A549 (cell line): ENCODE measurements at regions not wholly inside any gene's neighbourhood (a gene's known extent, or its start where the extent isn't known, plus 50 kb on each side); places are given as distances from the start of the nearest gene placed in this dataset.

Source experiments
- ATAC-seq, 2 experiments: fragments of 200-7000 bp in 1 of 2; fragments of >200 bp in 1 of 2; cut with Nextera tagmentation in 1 of 2; cut with Tn5 transposase in 1 of 2; 3 replicates each; pipeline versions ENCODE4 v1.8.0 to v1.9.1; 2018 to 2020; ENCODE audit warnings: mild to moderate bottlenecking in 1 of 2, moderate library complexity in 1 of 2
- CTCF ChIA-PET: fragments of 300-600 bp; sonication (Branson Sonifier 250); formaldehyde crosslinking; extraction: SDS; loops from one replicate; lab custom pipeline; 2021; ENCODE audit warnings: antibody characterized with exemption, inconsistent platforms; lab: Yijun Ruan, JAX
- POLR2A ChIA-PET: fragments of 350-600 bp; formaldehyde crosslinking; extraction: SDS; loops from one replicate; lab custom pipeline; 2021; ENCODE audit warnings: antibody characterized with exemption, inconsistent platforms; lab: Yijun Ruan, JAX
- DNase-seq, 2 experiments: peaks; one replicate each; pipeline versions ENCODE4 v3.0.0 to v3.0.0-alpha.2; 2011 to 2016; ENCODE audit warnings: low read depth in 1 of 2, low spot score in 1 of 2
- FAIRE-seq: peaks from 2 replicates; lab custom pipeline; 2011; peaks lifted over from hg19 to GRCh38; lab: Jason Lieb, UNC
- H3K27ac ChIP-seq, 2 experiments: fragments of >200 bp; sonication (Bioruptor Twin); formaldehyde crosslinking; 3 replicates each; pipeline ENCODE4 v1.5.1; 2016 to 2017
- H3K4me1 ChIP-seq: fragments of >200 bp; sonication (Bioruptor Twin); formaldehyde crosslinking; 3 replicates; pipeline ENCODE4 v1.6.1; 2016
- H3K4me2 ChIP-seq: fragments of >200 bp; sonication (Bioruptor Twin); formaldehyde crosslinking; 3 replicates; pipeline ENCODE4 v1.6.1; 2016
- H3K4me3 ChIP-seq: fragments of >200 bp; sonication (Bioruptor Twin); formaldehyde crosslinking; 3 replicates; pipeline ENCODE4 v1.5.1; 2016
- H3K9me3 ChIP-seq: fragments of >200 bp; sonication (Bioruptor Twin); formaldehyde crosslinking; 3 replicates; pipeline ENCODE4 v1.6.1; 2016
- BHLHE40 ChIP-seq: IDR thresholded peaks from 2 replicates; pipeline ENCODE4 v1.6.1; 2012; ENCODE audit warnings: low read depth, low read length, inconsistent platforms
- CBX8 ChIP-seq: fragments of 200-600 bp; sonication (generic); IDR thresholded peaks from 2 replicates; pipeline ENCODE4 v1.6.1; 2016
- CEBPB ChIP-seq, 2 experiments: fragments of >200 bp in 1 of 2; sonication (Bioruptor Twin) in 1 of 2; formaldehyde crosslinking in 1 of 2; IDR thresholded peaks; 2 replicates each; pipeline ENCODE4 v1.6.1; 2012 to 2016
- EHF ChIP-seq: fragments of 250-450 bp; sonication (Bioruptor Pico); IDR thresholded peaks from 2 replicates; pipeline ENCODE4 v1.5.0; 2020; ENCODE audit warnings: mild to moderate bottlenecking
- EP300 ChIP-seq, 2 experiments: fragments of >200 bp; sonication (Bioruptor Twin); formaldehyde crosslinking; IDR thresholded peaks; 2 replicates in 1 of 2; 3 replicates in 1 of 2; pipeline ENCODE4 v1.6.1; 2016 to 2017
- ESRRA ChIP-seq: fragments of 150-350 bp; IDR thresholded peaks from 2 replicates; pipeline ENCODE4 v1.6.1; 2014; ENCODE audit warnings: mild to moderate bottlenecking, low read length, borderline replicate concordance
- FOSB ChIP-seq: fragments of 250-450 bp; sonication (Bioruptor Pico); IDR thresholded peaks from 2 replicates; pipeline ENCODE4 v1.5.0; 2020; ENCODE audit warnings: mild to moderate bottlenecking, moderate library complexity
- FOSL2 ChIP-seq, 2 experiments: fragments of 450-650 bp in 1 of 2; fragments of >200 bp in 1 of 2; sonication (Bioruptor Twin) in 1 of 2; formaldehyde crosslinking; IDR thresholded peaks; 2 replicates each; pipeline versions ENCODE4 v1.5.0 to v1.6.1; 2016 to 2020; ENCODE audit warnings: mild to moderate bottlenecking in 1 of 2, moderate library complexity in 1 of 2
- HMGXB4 ChIP-seq: fragments of 250-450 bp; sonication (Bioruptor Pico); IDR thresholded peaks from 2 replicates; pipeline ENCODE4 v1.5.0; 2021; ENCODE audit warnings: mild to moderate bottlenecking, moderate library complexity, borderline replicate concordance
- HOXB13 ChIP-seq: fragments of 250-450 bp; sonication (Bioruptor Pico); IDR thresholded peaks from 2 replicates; pipeline ENCODE4 v1.5.0; 2020; ENCODE audit warnings: low read depth, mild to moderate bottlenecking, moderate library complexity
- KDM5A ChIP-seq: fragments of 200-600 bp; sonication (generic); IDR thresholded peaks from 2 replicates; pipeline ENCODE4 v1.6.1; 2016; ENCODE audit warnings: antibody characterized with exemption, mild to moderate bottlenecking
- MAZ ChIP-seq: fragments of 150-350 bp; IDR thresholded peaks from 2 replicates; pipeline ENCODE4 v1.6.1; 2014; ENCODE audit warnings: antibody characterized with exemption, low read depth, low read length, borderline replicate concordance
- NPAS2 ChIP-seq: fragments of 250-450 bp; sonication (Bioruptor Pico); IDR thresholded peaks from 2 replicates; pipeline ENCODE4 v1.8.0; 2022; ENCODE audit warnings: mild to moderate bottlenecking, moderate library complexity, borderline replicate concordance
- NR3C1 ChIP-seq: fragments of >200 bp; sonication (Bioruptor Twin); formaldehyde crosslinking; IDR thresholded peaks from 3 replicates; pipeline ENCODE4 v1.6.1; 2017
- PHF8 ChIP-seq: fragments of 200-600 bp; sonication (generic); IDR thresholded peaks from 2 replicates; pipeline ENCODE4 v1.6.1; 2016; ENCODE audit warnings: low read depth, mild to moderate bottlenecking, antibody characterized with exemption, moderate library complexity, borderline replicate concordance
- RARB ChIP-seq: fragments of 250-450 bp; sonication (Bioruptor Pico); IDR thresholded peaks from 2 replicates; pipeline ENCODE4 v1.8.0; 2021; ENCODE audit warnings: mild to moderate bottlenecking, moderate library complexity
- RFX5 ChIP-seq: fragments of 450-650 bp; IDR thresholded peaks from 2 replicates; pipeline ENCODE4 v1.7.1; 2014; ENCODE audit warnings: antibody characterized with exemption, mild to moderate bottlenecking, moderate library complexity
- RNF2 ChIP-seq: fragments of 200-600 bp; sonication (generic); IDR thresholded peaks from 2 replicates; pipeline ENCODE4 v1.6.1; 2016; ENCODE audit warnings: low read depth, mild to moderate bottlenecking, antibody characterized with exemption, moderate library complexity, borderline replicate concordance
- SREBF2 ChIP-seq: fragments of 450-650 bp; IDR thresholded peaks from 2 replicates; pipeline ENCODE4 v1.6.1; 2014; ENCODE audit warnings: mild to moderate bottlenecking, moderate library complexity
- TFCP2L1 ChIP-seq: fragments of 250-450 bp; sonication (Bioruptor Pico); IDR thresholded peaks from 2 replicates; pipeline ENCODE4 v1.5.0; 2021; ENCODE audit warnings: mild to moderate bottlenecking
- ZFP36 ChIP-seq: fragments of 450-650 bp; IDR thresholded peaks from 2 replicates; pipeline ENCODE4 v1.6.1; 2014; ENCODE audit warnings: borderline replicate concordance; ENCODE audit not compliant: partially characterized antibody
- WGBS: methylation state at CpG from one replicate; pipeline ENCODE4 v1.1.6; 2017; ENCODE audit errors: missing lambda C conversion rate; 5-methylcytosine and 5-hydroxymethylcytosine counted together
- TF ChIP-seq, protein P1 (sequence below): fragments of 200-600 bp; sonication (generic); IDR thresholded peaks from 2 replicates; pipeline ENCODE4 v1.6.1; 2016; ENCODE audit warnings: antibody characterized with exemption, mild to moderate bottlenecking, moderate library complexity

- TF ChIP-seq, protein P1, sequence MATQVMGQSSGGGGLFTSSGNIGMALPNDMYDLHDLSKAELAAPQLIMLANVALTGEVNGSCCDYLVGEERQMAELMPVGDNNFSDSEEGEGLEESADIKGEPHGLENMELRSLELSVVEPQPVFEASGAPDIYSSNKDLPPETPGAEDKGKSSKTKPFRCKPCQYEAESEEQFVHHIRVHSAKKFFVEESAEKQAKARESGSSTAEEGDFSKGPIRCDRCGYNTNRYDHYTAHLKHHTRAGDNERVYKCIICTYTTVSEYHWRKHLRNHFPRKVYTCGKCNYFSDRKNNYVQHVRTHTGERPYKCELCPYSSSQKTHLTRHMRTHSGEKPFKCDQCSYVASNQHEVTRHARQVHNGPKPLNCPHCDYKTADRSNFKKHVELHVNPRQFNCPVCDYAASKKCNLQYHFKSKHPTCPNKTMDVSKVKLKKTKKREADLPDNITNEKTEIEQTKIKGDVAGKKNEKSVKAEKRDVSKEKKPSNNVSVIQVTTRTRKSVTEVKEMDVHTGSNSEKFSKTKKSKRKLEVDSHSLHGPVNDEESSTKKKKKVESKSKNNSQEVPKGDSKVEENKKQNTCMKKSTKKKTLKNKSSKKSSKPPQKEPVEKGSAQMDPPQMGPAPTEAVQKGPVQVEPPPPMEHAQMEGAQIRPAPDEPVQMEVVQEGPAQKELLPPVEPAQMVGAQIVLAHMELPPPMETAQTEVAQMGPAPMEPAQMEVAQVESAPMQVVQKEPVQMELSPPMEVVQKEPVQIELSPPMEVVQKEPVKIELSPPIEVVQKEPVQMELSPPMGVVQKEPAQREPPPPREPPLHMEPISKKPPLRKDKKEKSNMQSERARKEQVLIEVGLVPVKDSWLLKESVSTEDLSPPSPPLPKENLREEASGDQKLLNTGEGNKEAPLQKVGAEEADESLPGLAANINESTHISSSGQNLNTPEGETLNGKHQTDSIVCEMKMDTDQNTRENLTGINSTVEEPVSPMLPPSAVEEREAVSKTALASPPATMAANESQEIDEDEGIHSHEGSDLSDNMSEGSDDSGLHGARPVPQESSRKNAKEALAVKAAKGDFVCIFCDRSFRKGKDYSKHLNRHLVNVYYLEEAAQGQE = no peak
- no peak for TF ChIP-seq KDM5A
- TF ChIP-seq, all 56 proteins: peak for 0
Measured at GRCh38 chr22:49574881-49575702, 252.6 kb downstream of the BRD1 start (continued).

DNA sequence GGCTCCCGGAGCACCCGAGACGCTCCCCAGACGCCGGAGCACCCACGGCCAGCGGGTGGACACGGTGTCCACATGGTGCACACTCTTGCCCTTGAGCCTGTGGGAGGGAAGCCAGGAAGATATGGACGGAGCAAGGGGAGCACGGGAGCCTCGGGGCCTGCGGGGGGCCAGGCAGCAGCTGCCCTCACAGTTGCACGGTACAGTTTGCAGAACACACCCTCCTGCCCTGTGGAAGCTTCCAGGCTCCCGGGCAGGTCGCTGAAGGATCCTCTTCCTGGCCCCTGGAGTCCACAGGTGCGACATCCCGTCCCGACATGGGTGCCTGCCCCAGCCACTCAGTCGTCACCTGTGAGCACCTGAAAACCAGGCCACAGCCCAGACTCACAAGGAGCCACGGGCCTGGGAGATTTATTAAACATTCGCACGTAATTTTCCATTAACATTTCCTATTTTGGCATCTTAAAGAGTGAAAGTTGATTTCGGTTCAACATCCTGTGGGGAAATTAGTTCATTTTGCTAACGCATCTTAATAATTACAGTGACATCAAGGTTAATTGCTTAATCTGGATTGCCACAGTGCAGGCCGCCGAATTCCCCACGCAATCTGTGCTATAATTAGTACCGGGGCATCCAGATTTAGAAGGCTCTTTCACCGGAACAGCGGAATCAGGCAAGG is 253.3 kb downstream of the BRD1 start:
- no peaks in the 10 kb centered on the region for H3K4me1 ChIP-seq
- TF ChIP-seq NR3C1 (no peak), CEBPB (IDR thresholded peaks at IDR 0.05) (no peak), BHLHE40 (no peak), EHF (CRISPR knock-in tag) (no peak), RARB (CRISPR knock-in tag) (no peak), RFX5 (no peak), CBX8 (no peak), HMGXB4 (CRISPR knock-in tag) (no peak), HOXB13 (CRISPR knock-in tag) (no peak), MAZ (no peak), SREBF2 (no peak), FOSB (CRISPR knock-in tag) (no peak), TFCP2L1 (CRISPR knock-in tag) (no peak), PHF8 (no peak), RNF2 (no peak), ESRRA (no peak)
- H3K4me3 ChIP-seq = no peak overlapping the region
- ChIA-PET CTCF (no interaction called here), POLR2A (no interaction called here)
- DNase-seq (no peak), FAIRE-seq (no peak), ATAC-seq (no peak)
- no peaks in the 10 kb centered on the region for H3K9me3 ChIP-seq
- 59% methylated on average over 21 of the region's 30 CpGs for WGBS
- H3K27ac ChIP-seq = no peak overlapping the region
- H3K4me2 ChIP-seq = no peak overlapping the region

DNA sequence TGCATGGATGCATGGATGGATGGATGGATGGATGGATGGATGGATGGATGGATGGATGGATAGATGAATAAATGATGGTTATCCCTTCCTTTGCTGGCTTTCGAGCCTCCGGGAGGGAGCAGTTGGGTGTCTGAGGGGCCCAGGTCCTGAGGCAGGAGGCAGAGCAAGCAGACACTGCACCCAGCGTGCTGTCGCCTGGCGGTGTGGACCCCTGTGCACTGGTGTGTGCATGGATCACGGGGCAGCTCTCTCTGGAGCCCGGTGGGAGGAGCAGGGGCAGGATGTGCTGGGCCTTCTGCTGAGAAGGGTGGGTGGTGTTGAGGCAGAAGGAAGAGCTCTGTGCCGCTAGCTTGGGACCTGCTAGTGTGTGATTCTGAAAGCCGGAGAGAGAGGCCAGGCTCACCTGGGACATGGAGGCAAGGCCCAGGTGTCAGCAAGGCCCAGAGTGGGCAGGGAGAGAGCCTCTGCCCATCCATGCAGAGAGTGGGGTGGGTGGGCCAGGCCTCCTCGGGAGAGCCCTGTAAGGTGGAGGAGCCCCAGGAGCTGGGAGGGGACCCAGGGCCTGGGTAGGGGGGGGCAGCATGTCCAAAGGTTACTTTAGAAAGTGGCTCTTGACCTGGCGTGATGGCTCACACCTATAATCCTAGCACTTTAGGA is 254.4 kb downstream of the BRD1 start:
- POLR2A ChIA-PET = no interaction called here
- Histone ChIP-seq H3K4me1 (no peaks in the 10 kb centered on the region), H3K9me3 (no peaks in the 10 kb centered on the region), H3K4me2 (no peak overlapping the region), H3K27ac (no peak overlapping the region), H3K4me3 (no peak overlapping the region)
- CTCF ChIA-PET = no interaction called here
- 28% methylated on average over 4 of the region's 11 CpGs for WGBS
- FAIRE-seq (no peak), ATAC-seq (no peak), DNase-seq (no peak)
- TF ChIP-seq RARB (CRISPR knock-in tag) = no peak
- TF ChIP-seq NR3C1 = no peak
- TF ChIP-seq EP300 (IDR thresholded peaks at IDR 0.05) = no peak
- TF ChIP-seq MAZ = no peak
- no peak for TF ChIP-seq HOXB13 (CRISPR knock-in tag)
- TF ChIP-seq, protein P1 = no peak
- no peak for TF ChIP-seq FOSB (CRISPR knock-in tag)
- TF ChIP-seq NPAS2 = no peak
- TF ChIP-seq FOSL2 (IDR thresholded peaks at IDR 0.05) = no peak
- no peak for TF ChIP-seq FOSL2 (CRISPR knock-in tag; IDR thresholded peaks at IDR 0.05)
- no peak for TF ChIP-seq ZFP36
